Stimulated activated CD8-positive, alpha-beta memory T cell treated with anti-CD3 and anti-CD28 coated beads, Interleukin-4, amount 100 ng/mL, for 4 hours (primary cell): ENCODE measurements at regions not wholly inside any gene's neighbourhood (a gene's known extent, or its start where the extent isn't known, plus 50 kb on each side); places are given as distances from the start of the nearest gene placed in this dataset.

Experiments used
- DNase-seq, 2 donors: peaks; one replicate each; pipeline ENCODE4 v3.0.0-alpha.2; 2020; ENCODE audit warnings: low read depth in 2 of 2, low spot score in 1 of 2

DNA sequence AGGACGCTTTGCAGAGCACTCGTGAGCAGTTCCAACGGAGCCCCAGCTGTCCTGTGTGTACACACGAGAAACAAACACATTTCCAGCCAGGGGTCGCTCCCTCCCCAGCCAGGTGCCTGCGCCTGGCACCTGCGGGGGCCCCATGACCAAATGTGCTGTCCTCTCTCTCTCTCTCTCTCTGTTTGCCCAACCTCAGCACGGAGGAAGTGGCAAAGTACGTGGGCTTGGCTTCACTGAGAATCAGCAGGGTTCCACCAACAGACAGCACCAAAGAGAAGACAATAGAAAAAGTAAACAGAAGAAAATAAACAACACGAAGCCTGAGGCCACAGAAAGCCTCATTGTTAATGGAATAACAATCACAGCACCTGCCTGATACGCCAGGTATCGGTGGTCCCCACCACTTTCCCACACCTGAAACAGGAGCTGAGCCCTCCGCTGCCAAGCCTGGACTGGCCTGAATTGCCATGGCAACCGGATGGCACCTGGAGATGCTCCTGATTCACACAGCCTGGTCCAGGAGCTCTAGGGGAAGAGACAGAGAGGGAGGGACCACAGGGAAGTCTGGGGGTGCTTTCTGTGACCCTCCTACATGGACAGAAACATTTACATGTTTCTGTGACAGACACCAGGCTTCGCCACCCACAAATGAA, 103.9 kb upstream of the CACNA1A start:
- no peak for DNase-seq

DNA sequence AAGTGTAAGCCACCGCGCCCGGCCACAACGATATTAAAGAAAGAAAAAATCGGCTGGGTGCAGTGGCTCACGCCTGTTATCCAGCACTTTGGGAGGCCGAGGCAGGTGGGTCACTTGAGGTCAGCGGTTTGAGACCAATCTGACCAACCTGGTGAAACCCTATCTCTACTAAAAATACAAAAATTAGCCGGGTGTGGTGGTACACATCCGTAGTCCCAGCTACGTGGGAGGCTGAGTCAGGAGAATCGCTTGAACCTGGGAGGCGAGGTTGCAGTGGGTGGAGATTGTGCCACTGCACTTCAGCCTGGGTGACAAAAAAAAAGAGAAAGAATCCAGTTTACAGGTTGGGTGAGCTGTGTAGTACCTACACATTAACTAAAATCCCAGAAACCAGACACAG, 99.9 kb upstream of the CACNA1A start:
- no peak for DNase-seq

DNA sequence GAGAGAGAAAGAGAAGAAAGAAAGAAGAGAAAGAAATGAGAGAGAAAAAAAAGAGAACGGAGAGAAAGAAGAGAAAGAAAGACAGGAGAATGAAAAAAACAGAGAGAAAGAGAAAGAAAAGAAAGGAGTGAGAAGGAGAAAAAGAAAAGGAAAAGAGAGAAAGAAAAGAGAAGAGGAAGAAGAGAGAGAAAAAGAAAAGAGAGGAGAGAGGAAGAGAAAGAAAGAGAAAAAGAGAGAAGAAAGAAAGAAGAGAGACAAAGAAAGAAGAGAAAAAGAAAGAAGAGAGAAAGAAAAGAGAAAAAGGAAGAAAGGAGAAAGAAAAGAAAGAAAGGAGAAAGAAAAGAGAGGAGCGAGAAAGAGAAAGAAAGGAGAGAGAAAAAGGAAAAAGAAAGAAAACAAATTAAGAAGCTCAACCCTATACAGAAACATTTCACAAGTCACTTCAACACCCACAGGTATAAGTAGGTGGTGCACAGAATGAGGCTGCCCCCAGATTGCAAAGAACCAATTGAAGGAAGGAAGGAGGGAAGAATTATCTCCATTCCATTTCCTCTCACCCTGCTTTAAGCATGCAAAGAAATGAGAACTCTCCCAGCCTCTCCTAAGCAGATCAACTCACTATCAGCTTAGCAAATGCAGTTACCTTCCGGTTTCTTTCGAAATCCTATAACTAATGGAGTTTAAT, 98.8 kb upstream of the CACNA1A start:
- DNase-seq, result no peak

DNA sequence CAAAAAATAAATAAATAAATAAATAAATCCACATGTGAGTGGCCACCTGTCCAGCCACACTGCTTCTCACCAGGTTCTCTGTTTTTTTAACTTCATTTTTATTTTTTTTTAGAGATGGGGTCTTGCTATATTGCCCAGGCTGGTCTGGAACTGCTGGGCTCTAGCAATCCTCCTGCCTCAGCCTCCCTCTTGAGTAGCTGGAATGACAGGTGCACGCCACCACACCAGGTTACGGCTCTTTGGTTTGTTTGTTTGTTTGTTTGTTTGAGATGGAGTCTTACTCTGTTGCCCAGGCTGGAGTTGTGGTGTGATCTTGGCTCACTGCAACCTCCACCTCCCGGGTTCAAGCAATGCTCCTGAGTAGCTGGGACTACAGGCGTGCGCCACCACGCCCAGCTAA, 94.5 kb upstream of the CACNA1A start:
- no peak for DNase-seq

DNA sequence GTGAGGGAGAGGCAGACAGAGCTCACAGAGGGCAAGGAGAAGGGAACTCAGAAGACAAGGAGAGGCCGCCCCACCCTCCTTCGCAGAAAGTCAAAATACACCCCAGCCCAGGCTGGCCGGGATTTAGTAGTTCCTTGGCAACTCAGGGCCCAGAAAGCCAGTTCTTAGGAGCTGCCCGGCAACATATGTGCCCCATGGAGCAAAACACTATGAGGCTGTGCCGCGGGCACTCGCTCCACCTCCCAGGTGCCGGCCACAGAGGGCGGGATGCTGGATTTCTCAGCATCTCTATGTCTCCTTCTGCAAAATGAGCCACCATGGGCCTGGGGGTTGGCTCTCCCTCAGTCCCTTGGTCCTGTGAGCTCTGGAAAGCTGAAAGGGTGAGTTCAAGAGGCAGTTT, 93.8 kb upstream of the CACNA1A start:
- no peak for DNase-seq

DNA sequence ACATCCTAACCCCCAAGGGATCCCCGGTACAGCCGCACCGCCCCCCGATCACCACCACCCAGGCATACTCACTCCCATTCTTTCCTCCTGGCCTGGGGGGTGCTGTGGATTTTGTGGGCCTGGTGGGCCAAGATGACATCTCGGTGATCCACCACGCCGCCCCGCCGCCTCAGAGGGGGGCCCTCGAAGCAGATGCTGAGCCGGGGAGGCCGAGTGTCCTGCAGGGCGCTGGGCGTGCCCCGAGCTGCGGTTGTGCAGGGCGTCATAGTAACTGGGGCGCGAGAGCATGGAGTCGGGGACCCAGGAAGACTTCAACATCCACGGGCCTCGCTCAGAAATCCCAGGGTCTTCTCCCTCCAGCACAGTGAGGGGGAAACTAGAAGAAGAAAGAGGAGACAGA, 93.4 kb upstream of the CACNA1A start:
- DNase-seq, result no peak

DNA sequence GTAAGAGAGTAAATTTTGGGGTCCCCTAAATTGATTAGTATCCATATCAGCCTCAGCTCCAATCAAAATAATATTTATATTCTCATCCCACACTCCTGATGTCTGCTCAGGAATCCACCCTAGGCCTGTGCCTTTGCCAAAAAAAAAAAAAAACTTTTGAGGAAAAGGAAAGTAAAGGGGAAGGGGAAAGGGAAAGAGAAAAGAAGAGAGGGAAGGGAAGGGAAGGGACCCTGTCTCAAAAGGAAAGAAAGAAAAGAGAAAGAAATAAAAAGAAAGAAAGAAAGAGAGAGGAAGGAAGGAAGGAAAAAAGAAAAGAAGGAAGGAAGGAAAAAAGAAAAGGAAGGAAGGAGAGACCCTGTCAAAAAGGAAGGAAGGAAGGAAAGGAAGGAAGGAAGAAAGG, 91.8 kb upstream of the CACNA1A start:
- no peak for DNase-seq

DNA sequence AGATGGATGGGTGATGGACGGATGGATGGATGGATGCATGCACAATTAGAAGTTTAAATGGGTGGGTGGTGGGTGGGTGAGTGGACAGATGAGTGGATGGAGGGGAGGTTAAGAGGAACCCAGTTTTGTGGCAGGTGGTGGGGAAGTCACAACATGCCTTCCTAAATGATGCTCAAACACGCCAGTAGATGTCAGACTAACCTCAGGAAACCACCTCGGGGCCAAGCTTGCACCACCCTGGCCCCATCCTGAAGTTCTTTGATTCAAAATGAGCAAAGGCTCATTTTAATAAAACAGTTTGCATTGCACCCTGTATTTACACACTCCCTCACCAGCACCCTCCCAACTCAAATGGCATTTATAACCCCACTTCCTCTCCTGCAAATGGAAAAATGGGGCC, 91.4 kb upstream of the CACNA1A start:
- DNase-seq, result no peak

DNA sequence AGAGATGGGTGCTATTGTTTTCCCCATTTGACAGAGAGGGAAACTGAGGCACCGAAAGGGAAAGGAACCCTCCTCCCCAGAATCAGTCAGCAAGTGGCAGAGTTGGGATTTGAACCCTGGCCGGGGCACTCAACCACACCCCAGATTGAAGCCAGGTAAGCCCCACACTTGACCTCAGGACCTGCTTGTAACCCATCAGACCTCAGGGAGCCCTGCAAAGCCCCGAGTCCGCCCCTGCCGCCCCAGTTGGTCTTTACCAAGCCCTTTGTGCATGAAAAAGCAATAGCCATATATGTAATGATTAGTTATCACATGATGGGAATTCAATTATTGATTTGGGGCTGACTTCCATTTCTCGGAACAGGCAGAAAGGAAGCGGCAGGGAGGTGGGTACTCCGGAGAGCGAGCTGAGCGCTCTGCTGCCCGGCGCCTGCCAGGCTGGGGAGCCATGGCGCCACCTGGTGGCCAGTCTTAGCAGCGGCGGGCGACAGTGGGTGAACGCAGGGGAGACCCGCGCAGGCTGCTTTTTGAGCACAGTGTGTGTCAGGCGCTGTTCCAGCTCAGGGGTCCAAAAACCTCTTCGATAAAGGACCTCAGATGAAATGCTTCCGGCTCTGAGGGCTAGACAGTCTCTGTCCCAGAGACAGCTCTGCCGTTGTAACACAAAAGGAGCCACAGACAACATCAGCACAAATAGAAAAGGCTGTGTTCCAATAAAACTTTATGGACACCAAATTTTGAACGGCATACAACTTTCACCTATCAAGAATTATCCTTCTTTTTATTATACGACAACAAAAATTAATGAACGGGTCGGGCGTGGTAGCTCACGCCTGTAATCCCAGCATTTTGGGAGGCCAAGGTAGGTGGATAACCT, 82.9 kb upstream of the CACNA1A start:
- DNase-seq, result peak; percentile 64 to 69

DNA sequence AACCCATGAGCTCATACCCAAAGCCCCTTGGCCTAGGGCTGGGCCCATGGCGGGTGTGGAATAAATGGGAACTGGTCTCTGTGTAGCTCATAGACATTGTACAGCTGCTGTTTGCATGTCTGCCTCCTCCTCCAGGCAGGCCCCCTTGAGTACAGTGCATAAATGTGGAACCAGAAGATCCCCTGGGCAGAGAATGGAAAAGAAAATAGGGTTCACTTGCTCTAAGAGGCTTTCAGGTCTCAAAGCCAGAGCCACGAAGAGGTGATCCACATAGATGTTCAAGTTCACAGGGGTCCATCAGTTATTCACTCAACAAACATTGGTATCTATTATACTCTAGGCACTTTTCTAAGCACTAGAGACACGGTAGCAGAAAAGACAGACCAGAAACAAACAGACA, 79.2 kb upstream of the CACNA1A start:
- DNase-seq, result no peak

DNA sequence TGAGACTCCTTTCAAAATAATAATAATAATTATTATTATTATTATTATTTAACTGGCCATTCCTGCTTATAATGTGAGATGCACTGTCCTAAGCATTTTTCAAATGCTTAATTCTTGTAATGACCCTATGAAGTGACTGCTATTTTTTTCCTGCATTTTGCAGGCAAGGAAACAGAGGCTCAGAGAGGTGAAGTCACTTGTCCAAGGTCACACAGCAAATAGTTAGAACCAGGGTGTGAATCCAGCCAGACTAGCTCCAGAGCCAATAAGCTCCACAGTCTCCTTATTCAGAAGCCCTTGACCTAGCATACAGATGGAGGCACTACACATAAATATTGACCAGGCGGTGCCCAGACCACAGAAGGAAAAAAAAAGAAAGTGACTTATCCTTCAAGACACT, 77.5 kb upstream of the CACNA1A start:
- DNase-seq, result no peak

DNA sequence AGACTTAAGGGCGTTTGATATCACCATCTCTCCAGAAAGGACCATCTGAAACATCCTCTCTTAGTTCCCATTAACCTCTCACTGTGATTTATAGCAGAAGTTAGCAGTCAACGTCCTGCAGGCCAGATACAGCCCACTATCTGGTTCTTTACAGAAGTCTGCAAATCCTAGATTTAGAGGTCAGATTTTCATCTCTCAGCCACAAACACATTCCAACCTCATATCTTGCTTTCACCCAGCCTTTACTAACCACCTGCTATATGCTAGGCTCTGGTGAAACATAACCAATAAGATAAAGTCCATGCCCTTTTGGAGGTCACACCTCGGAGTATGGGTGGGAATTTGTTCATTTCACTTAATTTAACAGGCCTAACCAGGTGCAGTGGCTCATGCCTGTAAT, 76.8 kb upstream of the CACNA1A start:
- no peak for DNase-seq

DNA sequence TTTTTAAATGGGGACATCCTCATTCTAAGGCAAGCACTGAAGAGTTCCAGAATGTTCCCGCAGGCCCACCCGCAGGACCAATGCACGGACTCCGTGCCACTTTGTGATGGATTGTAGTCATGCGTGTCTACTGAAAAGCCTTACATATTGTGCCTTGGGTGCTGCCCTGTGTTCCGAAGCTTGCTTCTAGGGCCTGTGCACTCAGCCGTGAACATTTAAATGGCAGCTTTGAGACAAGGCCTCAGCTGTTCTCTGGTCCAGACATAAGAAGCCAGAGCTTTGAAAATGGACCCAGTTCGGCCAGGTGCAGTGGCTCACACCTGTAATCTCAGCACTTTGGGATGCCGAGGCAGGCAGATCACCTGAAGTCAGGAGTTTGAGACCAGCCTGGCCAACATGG, 75.3 kb upstream of the CACNA1A start:
- DNase-seq, result no peak

DNA sequence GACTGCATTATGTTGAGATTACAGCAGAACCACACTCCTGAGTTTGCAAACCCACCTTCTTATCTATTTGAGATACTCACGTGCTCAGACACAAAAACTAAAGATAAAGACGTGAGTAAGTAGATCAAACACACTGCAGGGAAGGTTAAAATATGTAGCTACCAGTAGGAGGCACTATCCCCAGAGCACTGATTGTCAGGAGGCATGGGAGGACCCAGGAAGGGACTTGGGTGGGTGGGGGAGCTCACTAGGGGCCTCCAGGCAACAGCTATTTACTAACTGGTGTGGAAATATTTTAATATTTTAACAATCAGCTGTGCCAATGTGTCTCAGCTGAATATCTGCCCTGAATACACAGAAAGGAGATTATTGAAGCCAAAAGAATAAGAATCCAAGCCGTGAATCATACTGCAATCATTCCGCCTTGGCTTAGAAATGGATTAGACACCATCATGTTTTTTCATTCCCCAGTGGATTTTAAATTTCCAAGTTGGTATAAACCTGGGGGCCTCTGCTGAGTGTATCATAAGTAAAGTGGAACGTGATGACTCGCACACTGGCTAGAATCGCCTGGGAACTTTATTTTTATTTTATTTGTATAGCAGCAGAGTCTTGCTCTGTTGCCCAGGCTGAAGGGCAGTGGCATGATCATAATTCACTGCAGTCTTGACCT, 73.2 kb upstream of the CACNA1A start:
- DNase-seq, result no peak

DNA sequence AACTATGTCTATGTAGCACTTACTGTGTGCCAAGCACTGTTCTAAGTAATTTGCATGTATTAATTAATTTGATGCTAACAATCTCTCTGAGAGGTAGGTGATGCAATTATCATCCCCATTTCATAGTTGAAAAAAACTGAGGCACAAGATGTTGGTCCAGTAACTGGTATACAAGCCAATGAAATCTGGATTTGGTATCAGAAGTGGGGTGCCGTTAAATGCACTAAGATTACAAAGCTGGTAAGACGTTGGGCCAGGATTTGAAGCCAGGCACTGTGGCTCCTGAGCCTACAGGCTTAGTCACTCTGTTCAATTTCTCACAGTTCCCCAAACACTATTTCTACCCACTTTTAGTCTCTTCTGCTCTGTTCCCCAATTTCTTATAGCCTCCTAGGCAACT, 70.4 kb upstream of the CACNA1A start:
- DNase-seq, result no peak

DNA sequence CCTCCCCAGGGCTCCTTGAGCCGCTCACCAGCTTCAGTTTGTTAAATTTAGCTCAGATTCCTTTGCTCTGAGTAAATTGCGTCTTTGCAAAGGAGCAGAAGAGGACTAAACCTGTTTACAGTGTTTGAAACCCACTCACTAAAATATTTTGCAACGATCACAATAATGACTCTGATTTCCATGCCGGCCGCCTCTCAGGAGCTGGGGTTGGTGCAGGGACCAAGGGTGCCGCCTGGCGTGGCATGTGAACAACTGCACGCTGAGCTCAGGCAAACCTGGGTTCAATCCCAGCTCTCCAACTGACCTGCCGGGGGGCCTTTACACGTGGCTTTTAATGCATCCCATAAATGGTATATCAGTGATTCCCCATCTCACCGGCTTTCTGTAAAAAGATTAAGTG, 68.7 kb upstream of the CACNA1A start:
- DNase-seq, result no peak

DNA sequence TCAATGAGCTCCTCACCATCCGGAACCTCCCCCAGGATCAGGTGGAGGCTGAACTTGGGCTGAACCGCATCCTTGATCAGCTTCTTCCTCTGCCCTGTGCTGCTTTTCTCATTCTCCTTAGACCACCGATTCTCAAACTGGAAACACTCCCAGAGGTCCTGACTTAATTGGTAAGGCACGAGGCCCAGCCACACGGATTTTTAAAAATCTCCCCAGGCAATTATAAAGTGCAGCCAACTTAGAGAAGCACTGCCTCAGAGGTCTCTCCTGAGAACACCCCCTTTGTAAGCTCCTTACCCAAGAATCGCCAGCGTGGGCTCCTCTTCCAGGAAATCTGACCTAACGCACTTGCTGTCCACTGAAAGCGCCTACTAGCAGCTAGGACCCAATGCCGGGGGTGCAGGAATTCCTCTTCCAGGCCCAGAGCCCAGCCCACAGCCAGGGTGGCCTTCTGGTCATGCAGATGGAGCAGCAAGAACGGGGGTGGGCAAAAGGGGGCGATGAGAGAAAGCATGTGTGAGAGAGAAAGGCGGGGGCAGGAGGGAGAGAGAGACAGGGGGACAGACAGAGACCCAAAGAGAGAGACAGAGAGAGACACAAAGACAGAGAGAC, 66.9 kb upstream of the CACNA1A start:
- DNase-seq, result no peak

DNA sequence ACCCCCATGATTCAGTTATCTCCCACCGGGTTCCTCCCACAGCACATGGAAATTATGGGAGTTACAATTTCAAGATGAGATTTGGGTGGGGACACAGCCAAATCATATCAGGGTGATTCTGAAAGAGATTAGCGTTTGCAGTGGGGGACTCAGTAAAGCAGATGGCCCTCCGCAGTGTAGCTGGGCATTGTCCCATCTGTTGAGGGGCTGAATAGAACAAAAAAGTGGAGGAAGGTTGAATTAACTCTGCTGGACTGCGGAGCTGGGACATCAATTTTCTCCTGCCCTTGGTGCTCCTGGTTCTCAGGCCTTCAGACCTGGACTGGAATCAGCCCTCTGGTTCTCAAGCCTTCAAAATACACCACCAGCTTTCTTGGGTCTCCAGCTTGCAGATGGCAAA, 55.2 kb upstream of the CACNA1A start:
- no peak for DNase-seq

DNA sequence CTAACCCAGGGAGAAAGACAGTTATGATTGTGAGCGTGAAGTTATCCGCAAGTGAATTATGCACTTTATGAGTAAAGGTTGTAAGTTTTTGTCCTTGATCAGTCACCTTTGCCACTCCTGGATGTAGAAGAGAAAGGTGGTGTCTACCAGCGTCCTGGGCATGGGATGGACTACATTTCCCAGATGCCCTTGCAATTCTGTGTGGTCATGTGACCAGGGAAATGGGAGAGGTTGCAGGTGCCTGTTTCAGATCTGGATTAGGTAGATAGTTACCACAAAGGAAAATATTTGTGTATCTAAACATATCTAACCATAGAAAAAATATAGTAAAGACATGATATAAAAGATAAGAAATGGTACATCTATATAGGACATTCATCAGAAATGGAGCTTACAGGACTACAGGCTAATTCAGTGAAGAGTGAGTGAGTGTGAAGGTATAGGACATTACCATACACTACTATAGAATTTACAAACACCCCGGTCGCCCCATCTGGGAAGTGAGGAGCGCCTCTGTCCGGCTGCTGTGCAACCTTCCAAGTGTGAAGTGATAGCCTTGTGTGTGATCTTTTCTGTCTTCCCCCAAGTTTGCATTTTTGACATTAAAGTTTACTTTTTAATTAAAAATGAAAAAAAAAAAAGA, 51.6 kb upstream of the CACNA1A start:
- no peak for DNase-seq

DNA sequence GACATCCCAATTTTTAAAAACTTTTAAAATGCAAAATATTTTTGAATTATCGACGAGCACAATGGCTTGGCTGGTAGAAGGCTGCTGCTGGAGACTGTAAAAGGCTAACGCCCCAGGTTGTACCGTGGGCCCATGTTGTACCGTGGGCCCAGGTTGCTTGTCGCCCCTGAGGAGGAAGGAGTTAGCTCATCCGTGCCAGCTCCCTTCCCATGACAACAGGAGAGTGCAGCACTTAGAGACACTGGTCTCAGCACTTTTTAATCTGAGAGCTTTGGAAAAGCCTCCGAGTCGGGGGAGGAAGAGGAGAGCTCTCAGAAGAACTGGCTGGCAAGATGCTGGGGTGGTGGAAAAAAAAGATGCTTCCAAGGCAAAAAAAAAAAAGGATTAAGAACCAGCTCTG, 50.3 kb upstream of the CACNA1A start:
- no peak for DNase-seq
